Subcutaneous abdominal adipose tissue (tissue), 5 donors: ENCODE measurements at regions not wholly inside any gene's neighbourhood (a gene's known extent, or its start where the extent isn't known, plus 50 kb on each side); places are given as distances from the start of the nearest gene placed in this dataset.

Experiments
- H3K27ac ChIP-seq: one replicate; pipeline ENCODE4 v1.7.0; 2013; ENCODE audit warnings: low read depth, mild to moderate bottlenecking, inconsistent platforms, low read length, moderate library complexity
- H3K27me3 ChIP-seq, 5 donors: one replicate each; pipeline ENCODE4 v1.7.0; 2013; ENCODE audit warnings: low read length in 5 of 5, inconsistent platforms in 1 of 5; ENCODE audit not compliant: control insufficient read depth in 5 of 5, insufficient read depth in 4 of 5
- H3K36me3 ChIP-seq, 5 donors: one replicate each; pipeline ENCODE4 v1.7.0; 2013; ENCODE audit warnings: low read length in 5 of 5; ENCODE audit not compliant: control insufficient read depth in 5 of 5, insufficient read depth in 5 of 5
- H3K4me1 ChIP-seq, 5 donors: one replicate each; pipeline ENCODE4 v1.7.0; 2013; ENCODE audit warnings: low read length in 5 of 5, mild to moderate bottlenecking in 3 of 5, moderate library complexity in 1 of 5; ENCODE audit not compliant: control insufficient read depth in 5 of 5, insufficient read depth in 5 of 5
- H3K4me3 ChIP-seq, 5 donors: one replicate each; pipeline ENCODE4 v1.7.0; 2013; ENCODE audit warnings: low read length in 5 of 5, low read depth in 1 of 5
- H3K9ac ChIP-seq, 5 donors: one replicate each; pipeline ENCODE4 v1.7.0; 2013; ENCODE audit warnings: low read length in 5 of 5, mild to moderate bottlenecking in 4 of 5, moderate library complexity in 3 of 5
- H3K9me3 ChIP-seq, 5 donors: one replicate each; pipeline ENCODE4 v1.7.0; 2013; ENCODE audit warnings: low read length in 5 of 5; ENCODE audit not compliant: control insufficient read depth in 5 of 5
- donor health status: healthy.
- donor health status: healthy.
- donor health status: healthy.
- donor health status: healthy.
- donor health status: healthy.

- H3K36me3 ChIP-seq = no peaks in the 10 kb centered on the region
- no peak overlapping the region for H3K9ac ChIP-seq
- H3K9me3 ChIP-seq = no peaks in the 10 kb centered on the region
- peak overlapping the region; percentile 64 for H3K27ac ChIP-seq
- no peaks in the 10 kb centered on the region for H3K27me3 ChIP-seq
- H3K4me1 ChIP-seq = peaks cover 2 to 25% (median 21%) of the 10 kb centered on the region in 5 donors
- H3K4me3 ChIP-seq = no peak overlapping the region
Measured at GRCh38 chr5:124606543-124606942, 139.9 kb downstream of the ZNF608 start.

- H3K4me3 ChIP-seq = no peak overlapping the region
- no peaks in the 10 kb centered on the region for H3K9me3 ChIP-seq
- no peak overlapping the region for H3K9ac ChIP-seq
- H3K27me3 ChIP-seq = no peaks in the 10 kb centered on the region
- peaks cover 2 to 25% (median 21%) of the 10 kb centered on the region in 5 donors for H3K4me1 ChIP-seq
- peak overlapping the region; percentile 64 for H3K27ac ChIP-seq
- no peaks in the 10 kb centered on the region for H3K36me3 ChIP-seq
Measured at GRCh38 chr5:124606093-124606492, 140.3 kb downstream of the ZNF608 start.

- Histone ChIP-seq H3K9ac (peak overlapping the region in 1 of 5 donors; percentile 44), H3K4me3 (peak overlapping the region in 1 of 5 donors; percentile 23), H3K27me3 (no peaks in the 10 kb centered on the region), H3K36me3 (no peaks in the 10 kb centered on the region), H3K27ac (peak overlapping the region; percentile 64), H3K9me3 (no peaks in the 10 kb centered on the region), H3K4me1 (peaks cover 2 to 25% (median 21%) of the 10 kb centered on the region in 5 donors)
Measured at GRCh38 chr5:124605541-124605940, 140.9 kb downstream of the ZNF608 start.

- Histone ChIP-seq H3K27ac (no peak overlapping the region), H3K4me3 (no peak overlapping the region), H3K4me1 (peaks cover 2 to 34% (median 21%) of the 10 kb centered on the region in 5 donors), H3K36me3 (no peaks in the 10 kb centered on the region), H3K27me3 (no peaks in the 10 kb centered on the region), H3K9ac (no peak overlapping the region), H3K9me3 (no peaks in the 10 kb centered on the region)
Measured at GRCh38 chr5:124604419-124604818, 142.0 kb downstream of the ZNF608 start.

GRCh38 chr5:124602925-124603650 is 143.4 kb downstream of the ZNF608 start:
- H3K9me3 ChIP-seq = no peaks in the 10 kb centered on the region
- H3K36me3 ChIP-seq = no peaks in the 10 kb centered on the region
- H3K27me3 ChIP-seq = no peaks in the 10 kb centered on the region
- peaks cover 2 to 39% (median 22%) of the 10 kb centered on the region in 5 donors for H3K4me1 ChIP-seq
- no peak overlapping the region for H3K27ac ChIP-seq
- H3K4me3 ChIP-seq = no peak overlapping the region
- no peak overlapping the region for H3K9ac ChIP-seq

- no peaks in the 10 kb centered on the region for H3K36me3 ChIP-seq
- no peak overlapping the region for H3K27ac ChIP-seq
- H3K9ac ChIP-seq = no peak overlapping the region
Measured at GRCh38 chr5:124599028-124599973, 147.1 kb downstream of the ZNF608 start.

GRCh38 chr5:124596595-124597421 is 149.6 kb downstream of the ZNF608 start:
- Histone ChIP-seq H3K9ac (no peak overlapping the region), H3K4me1 (peaks cover 0 to 25% (median 5%) of the 10 kb centered on the region in 5 donors), H3K27ac (no peak overlapping the region), H3K36me3 (no peaks in the 10 kb centered on the region), H3K9me3 (no peaks in the 10 kb centered on the region), H3K4me3 (no peak overlapping the region), H3K27me3 (no peaks in the 10 kb centered on the region)

More at GRCh38 chr5:124599028-124599973, 147.1 kb downstream of the ZNF608 start:
- peaks cover 0 to 27% (median 2%) of the 10 kb centered on the region in 5 donors for H3K4me1 ChIP-seq
- H3K9me3 ChIP-seq = no peaks in the 10 kb centered on the region
- no peak overlapping the region for H3K4me3 ChIP-seq
- H3K27me3 ChIP-seq = no peaks in the 10 kb centered on the region

GRCh38 chr5:124593952-124594351 is 152.5 kb downstream of the ZNF608 start:
- Histone ChIP-seq H3K4me1 (peaks cover 0 to 12% (median 7%) of the 10 kb centered on the region in 5 donors), H3K9ac (no peak overlapping the region), H3K27ac (no peak overlapping the region), H3K9me3 (no peaks in the 10 kb centered on the region), H3K4me3 (no peak overlapping the region), H3K36me3 (no peaks in the 10 kb centered on the region), H3K27me3 (no peaks in the 10 kb centered on the region)

- H3K9ac ChIP-seq = no peak overlapping the region
- H3K36me3 ChIP-seq = no peaks in the 10 kb centered on the region
- H3K9me3 ChIP-seq = no peaks in the 10 kb centered on the region
- H3K27me3 ChIP-seq = no peaks in the 10 kb centered on the region
- no peak overlapping the region for H3K4me3 ChIP-seq
- no peak overlapping the region for H3K27ac ChIP-seq
- peaks cover 0 to 12% (median 7%) of the 10 kb centered on the region in 5 donors for H3K4me1 ChIP-seq
Measured at GRCh38 chr5:124592891-124593290, 153.5 kb downstream of the ZNF608 start.
